K562 (cell line): ENCODE measurements at regions not wholly inside any gene's neighbourhood (a gene's known extent, or its start where the extent isn't known, plus 50 kb on each side); places are given as distances from the start of the nearest gene placed in this dataset.

Experiments
- ATAC-seq: fragments of 200-7000 bp; cut with Tn5 transposase; 3 replicates; pipeline ENCODE4 v1.9.1; 2020; ENCODE audit warnings: moderate library complexity
- BruUV-seq: library from RNA; stranded (reverse); fragments of 400-500 nt; replicated peaks from 2 replicates; lab custom pipeline; 2021; lab: Mats Ljungman, UMichigan
- CTCF ChIA-PET: fragments of 300-600 bp; formaldehyde crosslinking; extraction: SDS; loops from one replicate; lab custom pipeline; 2021; ENCODE audit warnings: low intra/inter-chr PET ratio; lab: Yijun Ruan, JAX
- POLR2A ChIA-PET: fragments of 300-600, 350-650 bp; sonication (Branson Sonifier 250); formaldehyde crosslinking; extraction: SDS; loops from one replicate; lab custom pipeline; 2021; ENCODE audit warnings: antibody characterized with exemption, inconsistent platforms; lab: Yijun Ruan, JAX
- DNase-seq, 4 experiments: peaks; one replicate each; pipeline versions ENCODE4 v3.0.0 to v3.0.0-alpha.2; 2011 to 2018; ENCODE audit warnings: low spot score in 3 of 4, mixed read lengths in 3 of 4; ENCODE audit errors: extremely low read depth in 1 of 4
- FAIRE-seq: peaks from 2 replicates; lab custom pipeline; 2011; peaks lifted over from hg19 to GRCh38; lab: Jason Lieb, UNC
- H2AFZ ChIP-seq: 2 replicates; pipeline ENCODE4 v1.6.0; 2011; ENCODE audit warnings: low read depth, low read length, control low read depth, inconsistent platforms
- H3K27ac ChIP-seq: fragments of 200-600 bp; 3 replicates; pipeline ENCODE4 v1.8.0; 2011; ENCODE audit warnings: low read depth, mild to moderate bottlenecking, control low read depth, inconsistent platforms, low read length, moderate library complexity, mixed read lengths; ENCODE audit errors: extremely low read depth
- H3K27me3 ChIP-seq, 2 experiments: fragments of 300-600 bp in 1 of 2; 2 replicates in 1 of 2; 3 replicates in 1 of 2; pipeline versions ENCODE4 v1.6.0 to v1.8.0; 2011; ENCODE audit warnings: inconsistent platforms in 2 of 2, low read length in 2 of 2, mild to moderate bottlenecking in 1 of 2, mixed read lengths in 1 of 2, moderate library complexity in 1 of 2; ENCODE audit not compliant: control insufficient read depth in 2 of 2, insufficient read depth in 2 of 2
- H3K36me3 ChIP-seq: fragments of 300-600 bp; 3 replicates; pipeline ENCODE4 v1.8.0; 2011; ENCODE audit warnings: mild to moderate bottlenecking, low read length, inconsistent platforms; ENCODE audit not compliant: control insufficient read depth, insufficient read depth
- H3K4me1 ChIP-seq, 2 experiments: fragments of 200-600 bp in 1 of 2; replicated peaks in 1 of 2; 2 replicates in 1 of 2; 3 replicates in 1 of 2; pipeline versions ENCODE4 v1.5.1 to v1.8.0; 2011; ENCODE audit warnings: inconsistent platforms in 2 of 2, low read length in 2 of 2, mild to moderate bottlenecking in 1 of 2, mixed read lengths in 1 of 2, moderate library complexity in 1 of 2; ENCODE audit not compliant: control insufficient read depth in 2 of 2, insufficient read depth in 2 of 2
- H3K4me2 ChIP-seq: 2 replicates; pipeline ENCODE4 v1.6.1; 2011; ENCODE audit warnings: low read length, control low read depth, inconsistent platforms, mixed read lengths; ENCODE audit not compliant: insufficient read depth
- H3K4me3 ChIP-seq: fragments of 200-600 bp; sonication (generic), shearing (Covaris generic); 2 replicates; pipeline ENCODE4 v1.5.1; 2016; ENCODE audit warnings: control low read depth, inconsistent platforms
- H3K79me2 ChIP-seq: fragments of 200-600 bp; 3 replicates; pipeline ENCODE4 v1.8.0; 2011; ENCODE audit warnings: low read length, inconsistent platforms; ENCODE audit not compliant: control insufficient read depth, insufficient read depth
- H3K9ac ChIP-seq, 2 experiments: 2 replicates each; pipeline versions ENCODE4 v1.6.0 to v1.6.1; 2011; ENCODE audit warnings: low read depth in 2 of 2, low read length in 2 of 2, control low read depth in 1 of 2, inconsistent platforms in 1 of 2, mild to moderate bottlenecking in 1 of 2, mixed read lengths in 1 of 2; ENCODE audit not compliant: insufficient read depth in 1 of 2
- H3K9me1 ChIP-seq: one replicate; pipeline ENCODE4 v1.6.0; 2011; ENCODE audit warnings: inconsistent platforms, mild to moderate bottlenecking, low read length, moderate library complexity; ENCODE audit not compliant: control insufficient read depth, insufficient read depth
- H3K9me3 ChIP-seq: replicated peaks from 2 replicates; pipeline ENCODE4 v1.5.1; 2011; ENCODE audit warnings: low read depth, low read length, inconsistent platforms; ENCODE audit not compliant: control insufficient read depth, insufficient read depth
- H4K20me1 ChIP-seq: replicated peaks from 2 replicates; pipeline ENCODE4 v1.6.1; 2011; ENCODE audit warnings: low read length, inconsistent platforms, mixed read lengths; ENCODE audit not compliant: control insufficient read depth, insufficient read depth
- CBFA2T3 ChIP-seq: fragments of 450-650 bp; IDR thresholded peaks from 2 replicates; pipeline ENCODE4 v1.6.1; 2017
- CBX3 ChIP-seq, 2 experiments: IDR thresholded peaks; 1 replicate in 1 of 2; 2 replicates in 1 of 2; pipeline ENCODE4 v1.6.1; 2012; ENCODE audit warnings: inconsistent platforms in 2 of 2, low read length in 2 of 2, borderline replicate concordance in 1 of 2, control low read depth in 1 of 2
- CREM ChIP-seq: IDR thresholded peaks from 2 replicates; pipeline ENCODE4 v1.6.1; 2014; ENCODE audit warnings: antibody characterized with exemption, low read depth
- DACH1 ChIP-seq: fragments of 450-650 bp; IDR thresholded peaks from 2 replicates; pipeline ENCODE4 v1.6.1; 2018; ENCODE audit not compliant: partially characterized antibody
- DIDO1 ChIP-seq: fragments of 450-650 bp; IDR thresholded peaks from 2 replicates; pipeline ENCODE4 v1.6.1; 2016; ENCODE audit warnings: low read depth, missing biosample characterization, missing genetic modification characterization
- FOXK2 ChIP-seq, 2 experiments: fragments of 450-650 bp; IDR thresholded peaks in 1 of 2; conservative IDR thresholded peaks in 1 of 2; 2 replicates each; pipeline ENCODE4 v1.6.1; 2016; ENCODE audit warnings: low read depth in 2 of 2, mild to moderate bottlenecking in 1 of 2
- HEY1 ChIP-seq: fragments of 250-450 bp; sonication (Bioruptor Pico); IDR thresholded peaks from 2 replicates; pipeline ENCODE4 v1.5.0; 2020; ENCODE audit warnings: mild to moderate bottlenecking, moderate library complexity, borderline replicate concordance
- ILF3 ChIP-seq: fragments of 450-650 bp; IDR thresholded peaks from 2 replicates; pipeline ENCODE4 v1.6.1; 2018; ENCODE audit warnings: antibody characterized with exemption, mild to moderate bottlenecking, moderate library complexity, borderline replicate concordance
- LARP7 ChIP-seq: fragments of 450-650 bp; IDR thresholded peaks from 2 replicates; pipeline ENCODE4 v1.6.1; 2016
- NFIC ChIP-seq: fragments of 450-650 bp; IDR thresholded peaks from 2 replicates; pipeline ENCODE4 v1.6.1; 2017; ENCODE audit warnings: mild to moderate bottlenecking, inconsistent platforms
- PHB2 ChIP-seq: fragments of 450-650 bp; IDR thresholded peaks from 2 replicates; pipeline ENCODE4 v1.6.1; 2017; ENCODE audit warnings: low read depth
- PURB ChIP-seq: sonication (generic); formaldehyde crosslinking; IDR thresholded peaks from 2 replicates; pipeline ENCODE4 v1.9.0; 2021; ENCODE audit warnings: low read depth, mild to moderate bottlenecking, missing genetic modification reagents
- SMARCE1 ChIP-seq: fragments of 450-650 bp; IDR thresholded peaks from 2 replicates; pipeline ENCODE4 v1.7.1; 2016; ENCODE audit warnings: mild to moderate bottlenecking
- ZNF124 ChIP-seq: sonication (generic); formaldehyde crosslinking; IDR thresholded peaks from 2 replicates; pipeline ENCODE4 v1.8.1; 2022; ENCODE audit warnings: missing genetic modification reagents
- ZNF766 ChIP-seq: fragments of 200-800 bp; sonication (Bioruptor generic); conservative IDR thresholded peaks from 2 replicates; pipeline ENCODE4 v1.6.1; 2016; ENCODE audit warnings: missing genetic modification characterization, missing compliant biosample characterization
- WGBS: fragments of 100-300 bp; shearing (Covaris generic); methylation state at CpG from one replicate; pipeline ENCODE4 v1.1.6; 2016; ENCODE audit warnings: low coverage, mixed read lengths; ENCODE audit not compliant: insufficient coverage; ENCODE audit errors: missing lambda C conversion rate; 5-methylcytosine and 5-hydroxymethylcytosine counted together
- in situ Hi-C: fragments of 300-500 bp; cut with MboI; formaldehyde crosslinking; loops from 4 replicates; pipeline ENCODE4 v1.15.0; 2018; ENCODE audit warnings: inconsistent platforms, mixed read lengths
- intact Hi-C: fragments of 100-400 bp; cut with micrococcal nuclease; formaldehyde crosslinking; loops from 2 replicates; pipeline ENCODE4 v1.14.2; 2022
- TF ChIP-seq, protein P1 (sequence below): fragments of 450-650 bp; conservative IDR thresholded peaks from 2 replicates; pipeline ENCODE4 v1.6.1; 2016; ENCODE audit warnings: missing genetic modification characterization, low read depth, mild to moderate bottlenecking, missing compliant biosample characterization, moderate library complexity
- TF ChIP-seq, protein P2 (sequence below): fragments of 450-650 bp; IDR thresholded peaks from 2 replicates; pipeline ENCODE4 v1.6.1; 2017; ENCODE audit warnings: antibody characterized with exemption, mild to moderate bottlenecking
- TF ChIP-seq, protein P3 (sequence below): sonication (generic); formaldehyde crosslinking; IDR thresholded peaks from 2 replicates; pipeline ENCODE4 v1.8.0; 2022; ENCODE audit warnings: mild to moderate bottlenecking, missing genetic modification reagents

DNA sequence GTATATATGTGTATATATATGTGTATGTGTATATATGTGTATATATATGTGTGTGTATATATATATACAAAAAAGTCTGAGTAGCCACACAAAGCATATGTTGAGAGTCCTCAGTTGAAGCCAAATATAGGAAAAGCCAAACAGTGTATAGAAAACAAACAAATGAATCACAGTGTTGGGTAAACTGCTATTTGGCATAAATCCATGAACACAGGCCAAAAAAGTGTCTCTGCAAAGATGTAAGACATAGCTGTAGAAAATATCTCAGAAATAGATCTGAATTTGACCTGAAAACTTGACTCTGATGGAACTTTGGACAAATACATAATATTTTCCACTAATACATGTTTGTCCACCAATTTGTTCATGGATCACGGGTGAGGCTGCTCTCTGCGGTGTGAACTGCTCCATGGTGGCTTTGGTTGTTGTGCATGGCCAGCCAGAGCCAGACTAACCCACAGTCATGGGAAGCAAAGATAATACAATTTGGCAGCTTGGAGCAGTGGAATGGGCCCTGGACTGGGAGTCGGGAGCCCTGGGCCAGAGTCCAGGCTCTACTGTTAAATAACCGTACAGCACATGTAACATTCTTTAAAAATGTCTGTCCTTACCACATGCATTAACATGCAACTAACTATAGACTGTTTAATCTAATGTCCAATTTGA lies 76.9 kb upstream of the EED start:
- Histone ChIP-seq H3K9ac (peak overlapping the region; percentile 24 to 80; a peak in 2 of 4 replicates), H3K4me2 (no peak overlapping the region), H3K9me3 (no peaks in the 10 kb centered on the region), H3K4me1 (peaks cover 16 to 45% of the 10 kb centered on the region in 2 experiments), H3K36me3 (no peaks in the 10 kb centered on the region), H3K79me2 (no peaks in the 10 kb centered on the region), H3K27ac (peak overlapping the region; percentile 46), H3K4me3 (no peak overlapping the region), H2AFZ (peak overlapping the region; percentile 69), H3K9me1 (no peaks in the 10 kb centered on the region), H4K20me1 (no peaks in the 10 kb centered on the region), H3K27me3 (no peaks in the 10 kb centered on the region)
- intact Hi-C loops, result no loop called here
- BruUV-seq, result no TSS peak
- FAIRE-seq, result no peak
- 62% methylated on average over 4 of the region's 4 CpGs for WGBS
- ChIA-PET POLR2A (interaction anchor here (0.8 to 1.1 kb wide), 2 partner anchors 27 to 96 kb away, joined by 3 read pairs; no protein-coding TSS in a partner anchor), CTCF (no interaction called here)
- DNase-seq, result no peak
- in situ Hi-C loops, result no loop called here
- peak; percentile 4; the same call in 1 of the 3 replicates for ATAC-seq
- TF ChIP-seq, protein P1, sequence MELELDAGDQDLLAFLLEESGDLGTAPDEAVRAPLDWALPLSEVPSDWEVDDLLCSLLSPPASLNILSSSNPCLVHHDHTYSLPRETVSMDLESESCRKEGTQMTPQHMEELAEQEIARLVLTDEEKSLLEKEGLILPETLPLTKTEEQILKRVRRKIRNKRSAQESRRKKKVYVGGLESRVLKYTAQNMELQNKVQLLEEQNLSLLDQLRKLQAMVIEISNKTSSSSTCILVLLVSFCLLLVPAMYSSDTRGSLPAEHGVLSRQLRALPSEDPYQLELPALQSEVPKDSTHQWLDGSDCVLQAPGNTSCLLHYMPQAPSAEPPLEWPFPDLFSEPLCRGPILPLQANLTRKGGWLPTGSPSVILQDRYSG (tag), result peak; percentile 32; the same call in 1 of the 2 replicates
- TF ChIP-seq ILF3 (no peak), NFIC (peak; percentile 70), PHB2 (no peak), SMARCE1 (no peak), DACH1 (no peak), PURB (CRISPR knock-in tag) (no peak), CREM (no peak), CBX3 (IDR thresholded peaks at IDR 0.05; ENCODE audit: borderline replicate concordance in 1 of 2, low read length in 2 of 2) (no peak), CBFA2T3 (no peak), ZNF124 (CRISPR knock-in tag) (no peak), HEY1 (no peak), DIDO1 (tag) (no peak), ZNF766 (CRISPR knock-in tag) (no peak), LARP7 (no peak), FOXK2 (conservative IDR thresholded peaks at IDR 0.05 in 1 of 2, IDR thresholded peaks at IDR 0.05 in 1 of 2; ENCODE audit: low read depth in 2 of 2) (no peak)
- TF ChIP-seq, protein P2, sequence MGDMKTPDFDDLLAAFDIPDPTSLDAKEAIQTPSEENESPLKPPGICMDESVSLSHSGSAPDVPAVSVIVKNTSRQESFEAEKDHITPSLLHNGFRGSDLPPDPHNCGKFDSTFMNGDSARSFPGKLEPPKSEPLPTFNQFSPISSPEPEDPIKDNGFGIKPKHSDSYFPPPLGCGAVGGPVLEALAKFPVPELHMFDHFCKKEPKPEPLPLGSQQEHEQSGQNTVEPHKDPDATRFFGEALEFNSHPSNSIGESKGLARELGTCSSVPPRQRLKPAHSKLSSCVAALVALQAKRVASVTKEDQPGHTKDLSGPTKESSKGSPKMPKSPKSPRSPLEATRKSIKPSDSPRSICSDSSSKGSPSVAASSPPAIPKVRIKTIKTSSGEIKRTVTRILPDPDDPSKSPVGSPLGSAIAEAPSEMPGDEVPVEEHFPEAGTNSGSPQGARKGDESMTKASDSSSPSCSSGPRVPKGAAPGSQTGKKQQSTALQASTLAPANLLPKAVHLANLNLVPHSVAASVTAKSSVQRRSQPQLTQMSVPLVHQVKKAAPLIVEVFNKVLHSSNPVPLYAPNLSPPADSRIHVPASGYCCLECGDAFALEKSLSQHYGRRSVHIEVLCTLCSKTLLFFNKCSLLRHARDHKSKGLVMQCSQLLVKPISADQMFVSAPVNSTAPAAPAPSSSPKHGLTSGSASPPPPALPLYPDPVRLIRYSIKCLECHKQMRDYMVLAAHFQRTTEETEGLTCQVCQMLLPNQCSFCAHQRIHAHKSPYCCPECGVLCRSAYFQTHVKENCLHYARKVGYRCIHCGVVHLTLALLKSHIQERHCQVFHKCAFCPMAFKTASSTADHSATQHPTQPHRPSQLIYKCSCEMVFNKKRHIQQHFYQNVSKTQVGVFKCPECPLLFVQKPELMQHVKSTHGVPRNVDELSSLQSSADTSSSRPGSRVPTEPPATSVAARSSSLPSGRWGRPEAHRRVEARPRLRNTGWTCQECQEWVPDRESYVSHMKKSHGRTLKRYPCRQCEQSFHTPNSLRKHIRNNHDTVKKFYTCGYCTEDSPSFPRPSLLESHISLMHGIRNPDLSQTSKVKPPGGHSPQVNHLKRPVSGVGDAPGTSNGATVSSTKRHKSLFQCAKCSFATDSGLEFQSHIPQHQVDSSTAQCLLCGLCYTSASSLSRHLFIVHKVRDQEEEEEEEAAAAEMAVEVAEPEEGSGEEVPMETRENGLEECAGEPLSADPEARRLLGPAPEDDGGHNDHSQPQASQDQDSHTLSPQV, result 0 out of 2 replicates have a peak, but pooled peaks have one; percentile 55
- TF ChIP-seq, protein P3, sequence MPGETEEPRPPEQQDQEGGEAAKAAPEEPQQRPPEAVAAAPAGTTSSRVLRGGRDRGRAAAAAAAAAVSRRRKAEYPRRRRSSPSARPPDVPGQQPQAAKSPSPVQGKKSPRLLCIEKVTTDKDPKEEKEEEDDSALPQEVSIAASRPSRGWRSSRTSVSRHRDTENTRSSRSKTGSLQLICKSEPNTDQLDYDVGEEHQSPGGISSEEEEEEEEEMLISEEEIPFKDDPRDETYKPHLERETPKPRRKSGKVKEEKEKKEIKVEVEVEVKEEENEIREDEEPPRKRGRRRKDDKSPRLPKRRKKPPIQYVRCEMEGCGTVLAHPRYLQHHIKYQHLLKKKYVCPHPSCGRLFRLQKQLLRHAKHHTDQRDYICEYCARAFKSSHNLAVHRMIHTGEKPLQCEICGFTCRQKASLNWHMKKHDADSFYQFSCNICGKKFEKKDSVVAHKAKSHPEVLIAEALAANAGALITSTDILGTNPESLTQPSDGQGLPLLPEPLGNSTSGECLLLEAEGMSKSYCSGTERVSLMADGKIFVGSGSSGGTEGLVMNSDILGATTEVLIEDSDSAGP (CRISPR knock-in tag), result no peak
